OCI-LY1 (cell line): ENCODE measurements at regions not wholly inside any gene's neighbourhood (a gene's known extent, or its start where the extent isn't known, plus 50 kb on each side); places are given as distances from the start of the nearest gene placed in this dataset.

Source experiments
- EZH2 ChIP-seq: fragments of 200-600 bp; sonication (generic), shearing (Covaris generic); IDR thresholded peaks from 2 replicates; pipeline ENCODE4 v1.8.0; 2017; ENCODE audit warnings: borderline replicate concordance, mixed run types, mild to moderate bottlenecking, antibody characterized with exemption, low read length, moderate library complexity, mixed read lengths
- TF ChIP-seq, protein P1 (sequence below): fragments of 200-600 bp; sonication (generic), shearing (Covaris generic); IDR thresholded peaks from 2 replicates; pipeline ENCODE4 v1.5.1; 2017; ENCODE audit warnings: mild to moderate bottlenecking, antibody characterized with exemption, low read length, moderate library complexity, mixed read lengths

DNA sequence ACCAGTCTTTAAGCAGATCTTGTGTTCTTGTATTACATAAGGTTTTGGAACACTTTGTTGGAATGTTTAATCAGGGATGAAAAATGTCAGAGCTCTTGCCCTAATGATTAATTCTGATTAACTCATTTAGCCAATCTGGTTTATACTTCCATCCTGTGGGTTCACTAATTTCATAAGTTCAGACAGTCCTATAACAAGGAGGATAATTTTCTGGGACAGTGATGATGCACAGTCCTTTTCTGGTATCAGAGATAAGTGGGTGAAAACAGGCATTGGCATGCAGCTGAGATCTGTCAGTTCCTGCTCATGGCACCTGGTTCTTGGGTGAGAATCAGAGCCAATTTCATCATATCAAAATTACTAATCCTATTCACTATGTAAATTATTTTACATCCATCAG is 125.0 kb upstream of the LAMA2 start:
- TF ChIP-seq, protein P1, sequence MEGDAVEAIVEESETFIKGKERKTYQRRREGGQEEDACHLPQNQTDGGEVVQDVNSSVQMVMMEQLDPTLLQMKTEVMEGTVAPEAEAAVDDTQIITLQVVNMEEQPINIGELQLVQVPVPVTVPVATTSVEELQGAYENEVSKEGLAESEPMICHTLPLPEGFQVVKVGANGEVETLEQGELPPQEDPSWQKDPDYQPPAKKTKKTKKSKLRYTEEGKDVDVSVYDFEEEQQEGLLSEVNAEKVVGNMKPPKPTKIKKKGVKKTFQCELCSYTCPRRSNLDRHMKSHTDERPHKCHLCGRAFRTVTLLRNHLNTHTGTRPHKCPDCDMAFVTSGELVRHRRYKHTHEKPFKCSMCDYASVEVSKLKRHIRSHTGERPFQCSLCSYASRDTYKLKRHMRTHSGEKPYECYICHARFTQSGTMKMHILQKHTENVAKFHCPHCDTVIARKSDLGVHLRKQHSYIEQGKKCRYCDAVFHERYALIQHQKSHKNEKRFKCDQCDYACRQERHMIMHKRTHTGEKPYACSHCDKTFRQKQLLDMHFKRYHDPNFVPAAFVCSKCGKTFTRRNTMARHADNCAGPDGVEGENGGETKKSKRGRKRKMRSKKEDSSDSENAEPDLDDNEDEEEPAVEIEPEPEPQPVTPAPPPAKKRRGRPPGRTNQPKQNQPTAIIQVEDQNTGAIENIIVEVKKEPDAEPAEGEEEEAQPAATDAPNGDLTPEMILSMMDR: no peak
- TF ChIP-seq EZH2: no peak
